GM12875 (cell line): ENCODE measurements at regions not wholly inside any gene's neighbourhood (a gene's known extent, or its start where the extent isn't known, plus 50 kb on each side); places are given as distances from the start of the nearest gene placed in this dataset.

Source experiments
- H3K4me3 ChIP-seq: one replicate; pipeline ENCODE4 v1.5.1; 2011; ENCODE audit warnings: low read depth, low read length, control low read depth
- TF ChIP-seq, protein P1 (sequence below): IDR thresholded peaks from 2 replicates; pipeline ENCODE4 v1.5.1; 2011; ENCODE audit warnings: low read depth, mild to moderate bottlenecking, control low read depth, inconsistent platforms, low read length, moderate library complexity, borderline replicate concordance; ENCODE audit not compliant: insufficient read depth

GRCh38 chr4:123786920-123787319, 390.3 kb downstream of the SPRY1 start:
- TF ChIP-seq, protein P1, sequence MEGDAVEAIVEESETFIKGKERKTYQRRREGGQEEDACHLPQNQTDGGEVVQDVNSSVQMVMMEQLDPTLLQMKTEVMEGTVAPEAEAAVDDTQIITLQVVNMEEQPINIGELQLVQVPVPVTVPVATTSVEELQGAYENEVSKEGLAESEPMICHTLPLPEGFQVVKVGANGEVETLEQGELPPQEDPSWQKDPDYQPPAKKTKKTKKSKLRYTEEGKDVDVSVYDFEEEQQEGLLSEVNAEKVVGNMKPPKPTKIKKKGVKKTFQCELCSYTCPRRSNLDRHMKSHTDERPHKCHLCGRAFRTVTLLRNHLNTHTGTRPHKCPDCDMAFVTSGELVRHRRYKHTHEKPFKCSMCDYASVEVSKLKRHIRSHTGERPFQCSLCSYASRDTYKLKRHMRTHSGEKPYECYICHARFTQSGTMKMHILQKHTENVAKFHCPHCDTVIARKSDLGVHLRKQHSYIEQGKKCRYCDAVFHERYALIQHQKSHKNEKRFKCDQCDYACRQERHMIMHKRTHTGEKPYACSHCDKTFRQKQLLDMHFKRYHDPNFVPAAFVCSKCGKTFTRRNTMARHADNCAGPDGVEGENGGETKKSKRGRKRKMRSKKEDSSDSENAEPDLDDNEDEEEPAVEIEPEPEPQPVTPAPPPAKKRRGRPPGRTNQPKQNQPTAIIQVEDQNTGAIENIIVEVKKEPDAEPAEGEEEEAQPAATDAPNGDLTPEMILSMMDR: no peak
- H3K4me3 ChIP-seq: no peak overlapping the region

DNA sequence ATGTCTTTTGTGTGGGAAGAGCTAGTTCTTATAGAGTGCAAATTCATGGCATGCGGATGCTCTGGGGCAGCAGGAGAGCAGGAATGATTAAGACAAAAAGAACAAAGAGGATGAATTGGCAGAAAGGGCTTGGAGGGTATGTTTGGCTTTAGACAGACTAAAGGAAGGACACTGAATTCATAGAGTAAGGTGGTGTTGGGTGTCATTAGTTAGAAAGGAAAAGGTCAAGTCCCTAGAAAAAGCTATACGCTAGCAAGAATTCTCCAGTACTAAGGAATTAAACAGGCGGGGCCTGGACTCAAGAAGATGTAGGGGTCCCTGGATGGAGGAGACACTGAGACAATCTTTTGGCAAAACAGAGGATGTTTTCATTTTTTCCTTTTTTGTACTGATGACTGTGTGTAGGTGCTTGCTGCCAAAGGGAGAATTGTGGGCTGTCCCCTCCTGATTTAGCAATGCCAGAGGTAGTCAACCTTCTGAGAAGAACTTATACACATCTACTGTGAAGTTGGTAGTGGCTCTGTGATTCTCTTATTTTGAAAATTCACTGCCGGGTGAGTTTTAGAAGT, 391.0 kb downstream of the SPRY1 start:
- H3K4me3 ChIP-seq: no peak overlapping the region
- TF ChIP-seq, protein P1: no peak

DNA sequence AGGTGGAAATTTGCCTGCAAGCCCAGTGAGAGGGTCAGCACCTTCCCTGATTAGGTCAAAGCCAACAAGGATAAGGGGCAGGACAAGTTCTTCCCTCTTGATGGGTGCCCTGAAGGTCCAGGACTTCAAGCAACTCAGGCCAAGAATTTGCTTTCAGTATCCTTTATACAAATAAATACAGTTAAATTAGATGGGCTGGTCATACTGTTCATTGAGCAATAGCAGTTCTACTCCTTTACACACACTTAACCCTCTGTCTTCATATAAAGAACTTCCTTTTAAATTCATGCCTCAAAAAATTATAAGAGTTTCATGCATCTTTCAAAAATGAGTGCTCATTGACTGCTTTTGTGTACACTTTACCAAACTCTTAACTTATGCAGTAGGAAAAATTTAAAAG, 392.0 kb downstream of the SPRY1 start:
- TF ChIP-seq, protein P1: no peak
- no peak overlapping the region for H3K4me3 ChIP-seq

DNA sequence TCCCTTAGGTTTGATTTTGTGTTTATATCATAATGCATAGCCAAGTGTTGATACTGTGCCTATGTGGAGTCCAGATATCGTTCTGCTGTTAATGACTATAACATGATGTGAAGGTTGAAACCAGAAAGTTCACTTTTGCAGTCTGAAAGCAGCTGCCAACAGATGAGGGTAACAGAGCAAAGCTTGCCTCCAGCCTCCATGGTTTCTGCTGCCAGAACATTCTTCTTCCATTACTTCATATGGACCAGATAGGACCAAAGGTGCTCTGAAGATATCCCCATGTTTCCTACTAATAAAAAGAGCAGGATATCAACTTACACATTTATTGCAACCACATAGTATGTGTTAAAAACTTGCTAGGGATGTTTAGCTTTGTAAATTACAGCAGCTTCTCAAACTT, 394.1 kb downstream of the SPRY1 start:
- no peak overlapping the region for H3K4me3 ChIP-seq
- TF ChIP-seq, protein P1: no peak

- H3K4me3 ChIP-seq: no peak overlapping the region
- TF ChIP-seq, protein P1: no peak
Observed at GRCh38 chr4:123802082-123802645, 405.6 kb downstream of the SPRY1 start.

DNA sequence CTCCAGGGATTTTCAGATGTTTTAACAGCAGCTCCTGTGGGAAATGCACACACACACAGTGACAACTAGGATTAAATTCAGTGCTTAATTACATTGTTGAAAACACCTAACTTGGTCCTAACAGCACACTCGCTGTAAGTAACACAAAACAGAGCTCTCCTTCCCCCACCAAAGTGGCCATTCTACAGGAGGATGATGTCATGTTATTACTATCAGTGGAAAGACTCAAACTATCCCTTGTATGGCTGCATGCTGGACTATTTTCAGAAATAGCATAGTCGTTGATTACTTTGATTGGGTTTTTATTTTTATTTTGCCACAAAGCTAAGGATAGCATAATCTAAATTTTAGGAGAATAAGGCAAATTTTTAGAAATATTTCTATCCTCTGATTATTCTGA, 406.3 kb downstream of the SPRY1 start:
- TF ChIP-seq, protein P1: no peak
- no peak overlapping the region for H3K4me3 ChIP-seq

DNA sequence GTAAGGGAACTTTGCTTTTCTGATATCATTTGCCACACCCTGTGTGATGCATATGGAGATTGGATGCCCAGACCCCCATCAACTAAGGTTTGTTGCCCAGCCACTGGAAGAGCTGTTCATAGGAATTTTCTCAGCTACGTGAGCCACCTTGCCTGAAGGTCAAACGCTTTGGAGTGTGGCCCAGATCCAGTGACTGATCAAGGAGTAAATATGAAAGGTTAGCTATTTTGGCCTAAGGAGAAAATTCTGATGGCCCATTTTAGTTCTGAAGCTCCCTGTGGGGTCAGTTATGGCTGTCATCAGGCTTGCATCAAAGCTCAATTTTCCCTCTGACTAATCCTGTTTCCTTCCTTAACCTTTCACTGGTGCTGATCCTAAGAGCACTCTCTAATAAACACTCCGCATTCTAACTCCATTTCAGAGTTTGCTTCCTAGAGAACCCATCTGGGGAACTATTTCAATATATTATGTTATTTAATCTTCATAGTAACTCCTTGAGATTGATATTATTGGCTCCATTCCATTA, 407.7 kb downstream of the SPRY1 start:
- TF ChIP-seq, protein P1: no peak
- H3K4me3 ChIP-seq: no peak overlapping the region
